RWPE2 (cell line): ENCODE measurements at regions not wholly inside any gene's neighbourhood (a gene's known extent, or its start where the extent isn't known, plus 50 kb on each side); places are given as distances from the start of the nearest gene placed in this dataset.

Experiments used
- ATAC-seq: fragments of 200-7000 bp; cut with Tn5 transposase; 3 replicates; pipeline ENCODE4 v1.9.1; 2021; ENCODE audit warnings: low read depth
- DNase-seq: peaks from one replicate; pipeline ENCODE4 v3.0.0-alpha.2; 2020; ENCODE audit warnings: low spot score
- H3K27ac ChIP-seq: fragments of 450-650 bp; 2 replicates; pipeline ENCODE4 v1.5.1; 2017; ENCODE audit warnings: mild to moderate bottlenecking; ENCODE audit not compliant: poor library complexity, severe bottlenecking
- H3K27me3 ChIP-seq: fragments of 250-450 bp; sonication (Bioruptor Pico); 2 replicates; pipeline ENCODE4 v1.5.1; 2021; ENCODE audit warnings: mild to moderate bottlenecking, moderate library complexity; ENCODE audit not compliant: insufficient read depth, poor library complexity, severe bottlenecking
- H3K36me3 ChIP-seq: fragments of 250-450 bp; sonication (Bioruptor Pico); 2 replicates; pipeline ENCODE4 v1.5.1; 2020; ENCODE audit warnings: low read depth, mild to moderate bottlenecking, moderate library complexity
- H3K4me1 ChIP-seq: fragments of 250-450 bp; sonication (Bioruptor Pico); 2 replicates; pipeline ENCODE4 v1.5.1; 2021; ENCODE audit warnings: mild to moderate bottlenecking, moderate library complexity; ENCODE audit not compliant: insufficient read depth, poor library complexity, severe bottlenecking
- H3K4me3 ChIP-seq: fragments of 250-450 bp; sonication (Bioruptor Pico); 2 replicates; pipeline ENCODE4 v1.5.1; 2021; ENCODE audit warnings: mild to moderate bottlenecking, moderate library complexity; ENCODE audit not compliant: severe bottlenecking
- H3K9me3 ChIP-seq: fragments of 250-450 bp; sonication (Bioruptor Pico); 2 replicates; pipeline ENCODE4 v1.5.1; 2021; ENCODE audit warnings: mild to moderate bottlenecking, moderate library complexity; ENCODE audit not compliant: severe bottlenecking
- TF ChIP-seq, protein P1 (sequence below): fragments of 450-650 bp; IDR thresholded peaks from one replicate; pipeline ENCODE4 v1.5.1; 2017; ENCODE audit warnings: mild to moderate bottlenecking, moderate library complexity; ENCODE audit not compliant: poor library complexity, severe bottlenecking

DNA sequence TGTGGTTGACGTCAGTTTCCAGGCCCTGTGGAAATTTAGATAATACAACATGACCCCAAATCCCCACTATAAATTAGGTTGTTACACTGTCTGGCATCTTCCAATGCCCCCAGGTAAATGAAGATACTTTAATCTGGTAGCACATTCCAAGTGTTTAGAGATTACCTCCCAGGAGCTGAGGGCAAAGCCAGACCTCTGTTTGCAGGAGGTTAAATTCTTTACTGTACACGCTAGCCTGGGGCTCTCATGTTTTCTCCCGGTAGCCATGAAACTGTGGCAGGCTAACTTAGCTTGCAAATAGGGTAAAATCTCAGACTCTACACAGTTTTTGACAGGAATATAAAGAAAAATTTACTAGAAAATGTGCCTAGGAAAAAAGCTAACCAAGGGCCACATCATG is 450.0 kb downstream of the PDGFC start:
- Histone ChIP-seq H3K27ac (no peak overlapping the region), H3K27me3 (no peaks in the 10 kb centered on the region)

DNA sequence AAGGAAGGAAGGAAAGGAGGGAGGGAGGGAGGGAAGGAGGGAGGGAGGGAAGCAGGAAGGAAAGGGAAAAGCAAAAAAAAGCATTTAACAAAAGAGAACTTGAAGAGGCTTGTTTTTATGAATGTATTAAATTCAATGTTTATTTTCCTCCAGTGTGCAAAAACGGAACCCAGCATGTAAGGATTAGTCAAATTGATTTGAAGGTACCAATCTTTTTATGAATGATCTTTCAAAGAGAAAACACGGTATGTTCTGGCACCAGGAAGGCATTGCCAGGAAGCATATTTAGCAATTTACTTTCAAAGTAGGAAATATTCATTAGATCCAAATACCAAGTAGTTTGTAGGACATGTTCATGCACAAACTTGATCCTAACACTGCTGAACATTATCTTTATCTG is 453.6 kb downstream of the PDGFC start:
- TF ChIP-seq, protein P1, sequence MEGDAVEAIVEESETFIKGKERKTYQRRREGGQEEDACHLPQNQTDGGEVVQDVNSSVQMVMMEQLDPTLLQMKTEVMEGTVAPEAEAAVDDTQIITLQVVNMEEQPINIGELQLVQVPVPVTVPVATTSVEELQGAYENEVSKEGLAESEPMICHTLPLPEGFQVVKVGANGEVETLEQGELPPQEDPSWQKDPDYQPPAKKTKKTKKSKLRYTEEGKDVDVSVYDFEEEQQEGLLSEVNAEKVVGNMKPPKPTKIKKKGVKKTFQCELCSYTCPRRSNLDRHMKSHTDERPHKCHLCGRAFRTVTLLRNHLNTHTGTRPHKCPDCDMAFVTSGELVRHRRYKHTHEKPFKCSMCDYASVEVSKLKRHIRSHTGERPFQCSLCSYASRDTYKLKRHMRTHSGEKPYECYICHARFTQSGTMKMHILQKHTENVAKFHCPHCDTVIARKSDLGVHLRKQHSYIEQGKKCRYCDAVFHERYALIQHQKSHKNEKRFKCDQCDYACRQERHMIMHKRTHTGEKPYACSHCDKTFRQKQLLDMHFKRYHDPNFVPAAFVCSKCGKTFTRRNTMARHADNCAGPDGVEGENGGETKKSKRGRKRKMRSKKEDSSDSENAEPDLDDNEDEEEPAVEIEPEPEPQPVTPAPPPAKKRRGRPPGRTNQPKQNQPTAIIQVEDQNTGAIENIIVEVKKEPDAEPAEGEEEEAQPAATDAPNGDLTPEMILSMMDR: no peak
- no peak overlapping the region for H3K27ac ChIP-seq
- DNase-seq (no peak), ATAC-seq (no peak)
- H3K27me3 ChIP-seq: no peaks in the 10 kb centered on the region
- H3K9me3 ChIP-seq: no peaks in the 10 kb centered on the region
- peaks cover 2% of the 10 kb centered on the region for H3K4me1 ChIP-seq
- no peak overlapping the region for H3K4me3 ChIP-seq
- H3K36me3 ChIP-seq: no peaks in the 10 kb centered on the region

More for the DNA sequence above, 450.0 kb downstream of the PDGFC start:
- ATAC-seq (no peak), DNase-seq (no peak)
- no peaks in the 10 kb centered on the region for H3K4me1 ChIP-seq
- no peaks in the 10 kb centered on the region for H3K36me3 ChIP-seq
- no peaks in the 10 kb centered on the region for H3K9me3 ChIP-seq
- H3K4me3 ChIP-seq: no peak overlapping the region
- TF ChIP-seq, protein P1: no peak

DNA sequence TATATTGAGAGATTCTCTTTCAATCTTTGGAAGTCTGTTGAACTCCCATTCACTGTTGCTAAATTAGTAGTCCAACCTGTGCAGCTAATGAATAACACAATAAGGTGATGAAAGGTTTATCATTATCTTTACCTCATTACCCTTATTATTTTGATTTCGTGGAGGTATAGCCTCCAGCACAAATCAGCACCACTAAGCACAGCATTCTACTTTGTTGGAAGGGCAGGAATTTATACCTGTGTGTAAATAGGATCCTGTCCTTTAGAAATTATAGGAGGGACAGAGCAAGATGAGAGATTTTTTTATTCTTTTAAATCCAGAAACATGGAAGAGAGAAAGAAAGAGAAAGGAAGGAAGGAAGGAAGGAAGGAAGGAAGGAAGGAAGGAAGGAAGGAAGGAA is 454.1 kb downstream of the PDGFC start:
- Histone ChIP-seq H3K4me1 (peaks cover 2% of the 10 kb centered on the region), H3K27me3 (no peaks in the 10 kb centered on the region), H3K27ac (no peak overlapping the region), H3K4me3 (no peak overlapping the region), H3K9me3 (no peaks in the 10 kb centered on the region), H3K36me3 (no peaks in the 10 kb centered on the region)
- ATAC-seq: no peak
- DNase-seq: no peak
- TF ChIP-seq, protein P1: no peak

DNA sequence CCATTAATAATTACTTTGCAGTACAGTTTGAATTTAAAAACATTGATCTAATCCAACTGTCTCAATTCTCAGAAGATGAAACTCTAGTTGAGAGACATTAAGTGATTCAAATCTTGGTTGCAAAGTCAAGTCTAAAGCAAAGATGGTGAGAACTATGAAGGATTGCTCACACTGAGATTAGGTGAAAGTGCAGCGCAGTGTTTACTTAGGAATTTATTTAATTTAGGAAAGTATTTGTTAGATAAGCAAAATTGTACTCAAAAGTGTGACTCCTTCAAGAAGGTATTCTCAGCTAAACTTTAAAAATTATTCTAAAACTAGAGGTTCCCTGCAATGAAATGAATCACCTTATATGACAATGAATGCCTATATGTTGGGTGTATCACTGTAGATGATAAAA is 454.9 kb downstream of the PDGFC start:
- DNase-seq (no peak), ATAC-seq (no peak)
- no peaks in the 10 kb centered on the region for H3K27me3 ChIP-seq
- no peak overlapping the region for H3K4me3 ChIP-seq
- H3K27ac ChIP-seq: no peak overlapping the region
- H3K36me3 ChIP-seq: no peaks in the 10 kb centered on the region
- H3K4me1 ChIP-seq: peaks cover 2% of the 10 kb centered on the region
- H3K9me3 ChIP-seq: no peaks in the 10 kb centered on the region
- TF ChIP-seq, protein P1: no peak

DNA sequence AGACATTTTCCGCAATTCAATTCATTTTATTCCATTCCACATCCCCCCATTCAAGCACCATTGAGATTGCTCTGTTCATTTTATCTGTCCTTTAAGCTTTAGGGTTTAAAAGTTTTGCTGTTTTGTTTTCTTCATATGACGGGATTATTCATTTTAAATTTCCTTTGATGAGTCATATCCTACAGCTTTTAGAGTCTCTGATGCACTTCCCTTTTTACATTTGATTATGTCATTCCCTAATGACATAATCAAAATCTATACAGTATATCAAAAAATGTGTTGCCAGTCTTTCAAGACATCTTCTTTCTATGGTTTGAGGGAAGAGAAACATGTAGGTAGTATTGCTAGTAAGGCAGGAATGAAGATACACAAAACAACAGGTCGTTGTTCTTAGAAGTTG is 456.3 kb downstream of the PDGFC start:
- Histone ChIP-seq H3K9me3 (no peaks in the 10 kb centered on the region), H3K4me1 (peaks cover 2% of the 10 kb centered on the region), H3K4me3 (no peak overlapping the region), H3K36me3 (no peaks in the 10 kb centered on the region), H3K27ac (no peak overlapping the region), H3K27me3 (no peaks in the 10 kb centered on the region)
- TF ChIP-seq, protein P1: no peak
- DNase-seq (no peak), ATAC-seq (no peak)
